ENCODE measurements at regions not wholly inside any gene's neighbourhood (a gene's known extent, or its start where the extent isn't known, plus 50 kb on each side); places are given as distances from the start of the nearest gene placed in this dataset.

DNA sequence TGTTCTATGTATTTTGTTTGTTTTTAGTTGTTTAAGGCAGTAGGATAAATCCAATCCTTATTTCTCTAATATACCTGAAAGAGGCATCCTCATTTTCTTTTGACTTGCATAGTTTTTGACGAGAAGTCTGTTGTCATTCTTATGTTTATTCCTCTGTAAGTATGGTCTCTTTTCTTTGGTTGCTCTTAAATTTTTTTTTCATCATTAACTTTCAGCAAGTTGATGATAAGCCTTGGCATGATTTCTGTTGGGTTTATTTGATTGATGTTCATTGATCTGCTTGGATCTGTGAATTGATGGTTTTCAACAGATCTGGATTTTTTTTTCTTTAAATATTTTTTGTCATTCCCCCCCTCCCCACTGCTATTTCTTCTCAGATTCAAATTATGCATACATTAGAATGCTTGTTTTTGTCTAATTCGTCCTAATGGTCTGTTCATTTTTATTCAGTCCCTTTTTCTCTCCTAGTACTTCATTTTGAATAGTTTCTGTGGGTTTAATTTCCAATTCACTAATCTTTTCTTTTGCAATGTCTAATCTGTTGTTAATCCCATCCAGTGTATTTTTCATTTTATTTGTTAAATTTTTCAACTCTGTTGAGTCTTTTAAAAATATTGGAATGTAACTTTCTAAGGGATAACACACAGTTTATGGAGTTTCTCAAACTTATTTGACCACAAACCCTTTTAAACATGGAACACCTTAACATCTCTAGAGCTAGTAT, 495.9 kb downstream of the CSNK1G3 start:
- WGBS, 2 donors: 61 to 65% methylated on average over 2 of the region's 2 CpGs
- no peaks in the 10 kb centered on the region for H3K27me3 ChIP-seq
- no peak for FAIRE-seq
- intact Hi-C loops (cut with DNase I): no loop called here
- TF ChIP-seq, protein P1, sequence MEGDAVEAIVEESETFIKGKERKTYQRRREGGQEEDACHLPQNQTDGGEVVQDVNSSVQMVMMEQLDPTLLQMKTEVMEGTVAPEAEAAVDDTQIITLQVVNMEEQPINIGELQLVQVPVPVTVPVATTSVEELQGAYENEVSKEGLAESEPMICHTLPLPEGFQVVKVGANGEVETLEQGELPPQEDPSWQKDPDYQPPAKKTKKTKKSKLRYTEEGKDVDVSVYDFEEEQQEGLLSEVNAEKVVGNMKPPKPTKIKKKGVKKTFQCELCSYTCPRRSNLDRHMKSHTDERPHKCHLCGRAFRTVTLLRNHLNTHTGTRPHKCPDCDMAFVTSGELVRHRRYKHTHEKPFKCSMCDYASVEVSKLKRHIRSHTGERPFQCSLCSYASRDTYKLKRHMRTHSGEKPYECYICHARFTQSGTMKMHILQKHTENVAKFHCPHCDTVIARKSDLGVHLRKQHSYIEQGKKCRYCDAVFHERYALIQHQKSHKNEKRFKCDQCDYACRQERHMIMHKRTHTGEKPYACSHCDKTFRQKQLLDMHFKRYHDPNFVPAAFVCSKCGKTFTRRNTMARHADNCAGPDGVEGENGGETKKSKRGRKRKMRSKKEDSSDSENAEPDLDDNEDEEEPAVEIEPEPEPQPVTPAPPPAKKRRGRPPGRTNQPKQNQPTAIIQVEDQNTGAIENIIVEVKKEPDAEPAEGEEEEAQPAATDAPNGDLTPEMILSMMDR (IDR thresholded peaks at IDR 0.05): no peak
- H3K27ac ChIP-seq: no peak overlapping the region
- ATAC-seq: no peak
- H3K9me3 ChIP-seq: no peaks in the 10 kb centered on the region
- H3K36me3 ChIP-seq: no peaks in the 10 kb centered on the region
- no peaks in the 10 kb centered on the region for H3K4me1 ChIP-seq
- DNase-seq: no peak
- H3K4me3 ChIP-seq: no peak overlapping the region

DNA sequence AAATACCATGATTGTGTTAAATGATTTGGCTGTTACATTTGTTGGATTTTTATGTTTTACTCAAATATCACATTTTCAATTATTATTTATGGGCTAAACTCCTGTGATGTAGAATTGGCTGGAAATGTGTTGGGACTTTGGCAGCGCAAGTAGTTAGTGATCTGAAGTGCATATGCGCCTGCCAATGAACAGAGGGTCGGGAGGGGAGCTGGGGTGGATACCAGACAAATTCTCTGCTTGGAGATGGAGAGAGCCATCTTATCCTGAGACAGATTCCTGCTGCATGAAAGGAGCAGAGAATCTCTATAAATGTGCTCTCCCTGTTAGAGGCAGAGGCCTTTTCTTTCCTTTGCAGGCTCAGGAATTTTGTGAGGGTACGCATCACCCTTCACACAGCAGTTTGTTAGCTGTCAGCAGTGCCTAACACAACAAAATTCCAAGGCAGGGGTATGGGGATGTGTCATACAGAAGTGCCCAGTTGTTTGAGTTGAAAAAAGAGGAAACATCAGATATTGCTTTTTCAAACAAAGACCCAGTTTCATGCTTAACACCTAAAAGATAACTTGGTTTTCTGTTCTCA, 489.1 kb downstream of the CSNK1G3 start:
- H3K27me3 ChIP-seq: no peaks in the 10 kb centered on the region
- 96 to 98% methylated on average over 4 of the region's 4 CpGs for WGBS, 2 donors
- H3K4me3 ChIP-seq: no peak overlapping the region
- no peak for ATAC-seq
- H3K9me3 ChIP-seq: no peaks in the 10 kb centered on the region
- TF ChIP-seq, protein P1 (IDR thresholded peaks at IDR 0.05): no peak
- no peak overlapping the region for H3K27ac ChIP-seq
- intact Hi-C loops (cut with DNase I): no loop called here
- DNase-seq: no peak
- no peaks in the 10 kb centered on the region for H3K4me1 ChIP-seq
- no peaks in the 10 kb centered on the region for H3K36me3 ChIP-seq
- no peak for FAIRE-seq

DNA sequence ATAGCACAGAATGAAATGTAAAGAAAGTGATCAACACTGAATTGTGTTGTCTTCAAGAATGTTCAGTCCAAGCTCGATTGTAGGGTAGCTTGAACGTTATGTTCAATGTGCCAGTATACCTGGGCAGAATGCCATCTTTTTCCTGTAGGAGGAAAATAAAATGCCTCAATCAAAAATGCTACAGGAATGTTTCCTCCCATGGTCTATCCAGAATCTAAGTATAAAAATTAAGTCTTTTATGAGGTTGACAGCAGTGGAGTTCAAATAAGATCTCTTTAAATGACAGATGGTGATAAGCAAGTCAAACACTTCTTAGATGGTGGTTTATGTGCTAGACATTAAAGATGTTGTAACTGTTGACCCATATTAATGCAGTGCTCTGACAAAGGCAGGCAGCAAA, 488.6 kb downstream of the CSNK1G3 start:
- Histone ChIP-seq H3K4me3 (no peak overlapping the region), H3K4me1 (no peaks in the 10 kb centered on the region), H3K9me3 (no peaks in the 10 kb centered on the region), H3K36me3 (no peaks in the 10 kb centered on the region), H3K27ac (no peak overlapping the region), H3K27me3 (no peaks in the 10 kb centered on the region)
- ATAC-seq (no peak), FAIRE-seq (no peak), DNase-seq (no peak)
- 7 to 11% methylated on average over 2 of the region's 2 CpGs for WGBS, 2 donors
- intact Hi-C loops (cut with DNase I): no loop called here
- TF ChIP-seq, protein P1 (IDR thresholded peaks at IDR 0.05): no peak

DNA sequence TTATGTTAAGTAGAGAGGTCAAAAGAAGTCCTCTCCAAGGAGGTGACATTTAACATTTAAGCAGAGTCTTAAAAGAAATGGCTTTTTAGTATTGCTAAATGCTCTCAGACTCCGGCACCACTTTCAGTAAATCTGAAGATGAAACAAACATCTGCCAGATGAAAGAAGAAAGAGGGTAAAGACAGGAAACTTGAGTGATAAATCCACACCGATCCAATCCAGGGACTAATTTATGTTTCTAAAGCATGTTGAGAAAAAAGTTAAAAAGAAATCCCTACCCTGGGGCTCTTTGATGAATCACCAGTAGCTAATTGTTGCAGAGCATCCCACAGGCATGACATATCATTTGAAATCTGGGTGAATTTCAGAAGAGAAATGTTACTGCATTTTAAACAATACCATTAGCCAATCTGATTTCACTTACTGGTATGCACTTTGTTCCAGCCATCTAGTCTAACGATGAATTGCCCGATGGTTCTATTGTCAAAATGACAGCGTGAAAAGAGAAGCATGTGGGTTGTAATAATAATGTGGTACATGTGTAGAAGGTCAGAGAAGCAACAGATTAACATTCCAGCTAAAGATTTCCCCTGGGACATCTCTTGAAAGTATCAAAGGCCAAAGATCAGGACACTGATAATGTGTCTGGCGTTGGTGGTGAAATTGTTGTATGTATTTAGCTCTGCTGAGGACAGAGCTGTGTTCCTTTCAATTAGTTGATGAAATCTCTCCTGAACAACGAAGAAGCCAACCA, 485.7 kb downstream of the CSNK1G3 start:
- H3K9me3 ChIP-seq: no peaks in the 10 kb centered on the region
- TF ChIP-seq, protein P1 (IDR thresholded peaks at IDR 0.05): no peak
- ATAC-seq (no peak), DNase-seq (no peak), FAIRE-seq (no peak)
- no peaks in the 10 kb centered on the region for H3K36me3 ChIP-seq
- no peak overlapping the region for H3K27ac ChIP-seq
- no peaks in the 10 kb centered on the region for H3K27me3 ChIP-seq
- H3K4me3 ChIP-seq: no peak overlapping the region
- 61 to 65% methylated on average over 7 of the region's 7 CpGs for WGBS, 2 donors
- H3K4me1 ChIP-seq: no peaks in the 10 kb centered on the region
- intact Hi-C loops (cut with DNase I): no loop called here

DNA sequence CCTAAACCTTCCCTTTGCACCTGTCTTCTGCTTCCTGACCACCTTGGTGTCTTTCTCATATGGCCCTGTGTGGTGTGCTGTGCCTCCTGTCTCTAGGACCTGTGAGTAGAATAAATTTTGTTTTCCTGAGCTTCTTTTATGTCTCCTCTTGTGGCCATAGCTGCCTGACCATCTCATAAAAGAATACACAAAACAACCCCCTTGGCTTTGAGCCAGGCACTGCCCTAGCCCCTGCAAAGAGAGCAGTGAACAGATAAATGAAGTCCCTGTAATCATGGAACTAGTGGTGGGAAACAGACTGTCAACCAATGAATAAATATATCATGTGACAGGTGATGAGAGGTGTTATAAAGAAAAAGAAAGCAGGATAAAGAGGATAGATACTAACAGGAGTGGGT, 485.1 kb downstream of the CSNK1G3 start:
- H3K9me3 ChIP-seq: no peaks in the 10 kb centered on the region
- intact Hi-C loops (cut with DNase I): no loop called here
- H3K27ac ChIP-seq: no peak overlapping the region
- H3K4me1 ChIP-seq: no peaks in the 10 kb centered on the region
- H3K36me3 ChIP-seq: no peaks in the 10 kb centered on the region
- H3K4me3 ChIP-seq: no peak overlapping the region
- TF ChIP-seq, protein P1 (IDR thresholded peaks at IDR 0.05): no peak
- ATAC-seq (no peak), FAIRE-seq (no peak), DNase-seq (peak in 1 of 6 donors; percentile 9)
- no peaks in the 10 kb centered on the region for H3K27me3 ChIP-seq
